Astrocyte (in vitro differentiated cells and primary cell): ENCODE measurements at regions not wholly inside any gene's neighbourhood (a gene's known extent, or its start where the extent isn't known, plus 50 kb on each side); places are given as distances from the start of the nearest gene placed in this dataset.

Experiments
- DNase-seq: peaks from one replicate; pipeline ENCODE4 v3.0.0-alpha.2; 2010; ENCODE audit warnings: low read depth
- FAIRE-seq: peaks from 2 replicates; lab custom pipeline; 2011; peaks lifted over from hg19 to GRCh38; lab: Jason Lieb, UNC
- H2AFZ ChIP-seq: 2 replicates; pipeline ENCODE4 v1.6.0; 2012; ENCODE audit warnings: low read depth, low read length, inconsistent platforms
- H3K27ac ChIP-seq: 2 replicates; pipeline ENCODE4 v1.5.1; 2011; ENCODE audit warnings: low read depth, low read length, inconsistent platforms
- H3K27me3 ChIP-seq: 2 replicates; pipeline ENCODE4 v1.6.0; 2011; ENCODE audit warnings: low read length, inconsistent platforms; ENCODE audit not compliant: insufficient read depth
- H3K36me3 ChIP-seq: 2 replicates; pipeline ENCODE4 v1.5.1; 2011; ENCODE audit warnings: low read length, inconsistent platforms; ENCODE audit not compliant: insufficient read depth
- H3K4me1 ChIP-seq: 2 replicates; pipeline ENCODE4 v1.5.1; 2011; ENCODE audit warnings: low read length, inconsistent platforms; ENCODE audit not compliant: insufficient read depth
- H3K4me2 ChIP-seq: 2 replicates; pipeline ENCODE4 v1.6.0; 2012; ENCODE audit warnings: low read length, inconsistent platforms
- H3K4me3 ChIP-seq: 2 replicates; pipeline ENCODE4 v1.5.1; 2011; ENCODE audit warnings: low read depth, mild to moderate bottlenecking, low read length, inconsistent platforms; ENCODE audit not compliant: insufficient read depth
- H3K79me2 ChIP-seq: 2 replicates; pipeline ENCODE4 v1.6.0; 2012; ENCODE audit warnings: mild to moderate bottlenecking, low read length, inconsistent platforms; ENCODE audit not compliant: insufficient read depth
- H3K9ac ChIP-seq: 2 replicates; pipeline ENCODE4 v1.6.0; 2012; ENCODE audit warnings: mild to moderate bottlenecking, low read length, inconsistent platforms
- H3K9me3 ChIP-seq: 2 replicates; pipeline ENCODE4 v1.5.1; 2012; ENCODE audit warnings: low read depth, mild to moderate bottlenecking, low read length, inconsistent platforms; ENCODE audit not compliant: insufficient read depth
- H4K20me1 ChIP-seq: 2 replicates; pipeline ENCODE4 v1.6.0; 2012; ENCODE audit warnings: low read length, inconsistent platforms; ENCODE audit not compliant: insufficient read depth
- H3K27ac Mint-ChIP-seq: one replicate; pipeline ENCODE4 v1.8.0; 2021; ENCODE audit warnings: mild to moderate bottlenecking, mixed read lengths; ENCODE audit not compliant: unreplicated experiment
- H3K27me3 Mint-ChIP-seq: one replicate; pipeline ENCODE4 v1.8.0; 2021; ENCODE audit warnings: low read depth, mixed read lengths; ENCODE audit not compliant: unreplicated experiment
- H3K36me3 Mint-ChIP-seq: one replicate; pipeline ENCODE4 v1.8.0; 2021; ENCODE audit warnings: low read depth, mixed read lengths; ENCODE audit not compliant: unreplicated experiment
- H3K4me1 Mint-ChIP-seq: one replicate; pipeline ENCODE4 v1.8.0; 2021; ENCODE audit warnings: low read depth, mixed read lengths; ENCODE audit not compliant: unreplicated experiment
- H3K4me3 Mint-ChIP-seq: one replicate; pipeline ENCODE4 v1.8.0; 2021; ENCODE audit warnings: mild to moderate bottlenecking, moderate library complexity, mixed read lengths; ENCODE audit not compliant: unreplicated experiment
- H3K9me3 Mint-ChIP-seq: one replicate; pipeline ENCODE4 v1.8.0; 2021; ENCODE audit warnings: mild to moderate bottlenecking, mixed read lengths; ENCODE audit not compliant: unreplicated experiment
- CTCF ChIP-seq: IDR thresholded peaks from 2 replicates; pipeline ENCODE4 v1.5.1; 2011; ENCODE audit warnings: low read depth, mild to moderate bottlenecking, inconsistent platforms, low read length, moderate library complexity; ENCODE audit not compliant: insufficient read depth
- EZH2 ChIP-seq: IDR thresholded peaks from 2 replicates; pipeline ENCODE4 v1.6.1; 2012; ENCODE audit warnings: mild to moderate bottlenecking, low read length, inconsistent platforms; ENCODE audit not compliant: insufficient read depth

DNA sequence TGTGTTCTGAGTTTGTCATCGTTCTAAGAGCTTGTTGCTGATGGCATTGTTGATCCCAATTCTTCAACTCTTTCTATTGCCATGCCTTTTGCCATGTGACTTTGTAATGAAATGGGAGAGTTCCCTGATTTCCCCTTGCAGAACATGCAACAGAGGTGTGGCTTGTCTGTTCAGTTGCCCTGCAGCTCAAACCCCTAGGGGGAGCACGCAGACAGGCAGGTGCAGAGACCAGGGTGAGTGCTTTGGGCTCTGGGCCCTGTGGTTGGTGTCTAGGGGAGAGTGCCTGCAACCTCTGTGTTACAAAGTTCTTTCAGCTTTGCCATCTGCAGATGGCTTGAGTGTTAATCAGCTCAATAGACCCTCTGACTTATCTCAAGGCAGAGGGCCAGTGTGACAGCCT, 332.7 kb downstream of the MID1IP1 start:
- DNase-seq = no peak
- H3K36me3 Mint-ChIP-seq = no peaks in the 10 kb centered on the region
- no peak overlapping the region for H3K4me3 Mint-ChIP-seq
- no peaks in the 10 kb centered on the region for H3K4me1 Mint-ChIP-seq
- Histone ChIP-seq H3K79me2 (no peaks in the 10 kb centered on the region), H3K9me3 (no peaks in the 10 kb centered on the region), H2AFZ (no peak overlapping the region), H4K20me1 (no peaks in the 10 kb centered on the region), H3K4me2 (no peak overlapping the region), H3K27ac (no peak overlapping the region), H3K36me3 (no peaks in the 10 kb centered on the region), H3K4me3 (no peak overlapping the region), H3K27me3 (no peaks in the 10 kb centered on the region), H3K9ac (no peak overlapping the region), H3K4me1 (no peaks in the 10 kb centered on the region)
- TF ChIP-seq EZH2 (no peak), CTCF (no peak)
- H3K27ac Mint-ChIP-seq = no peak overlapping the region
- no peaks in the 10 kb centered on the region for H3K9me3 Mint-ChIP-seq
- no peak for FAIRE-seq
- no peaks in the 10 kb centered on the region for H3K27me3 Mint-ChIP-seq

DNA sequence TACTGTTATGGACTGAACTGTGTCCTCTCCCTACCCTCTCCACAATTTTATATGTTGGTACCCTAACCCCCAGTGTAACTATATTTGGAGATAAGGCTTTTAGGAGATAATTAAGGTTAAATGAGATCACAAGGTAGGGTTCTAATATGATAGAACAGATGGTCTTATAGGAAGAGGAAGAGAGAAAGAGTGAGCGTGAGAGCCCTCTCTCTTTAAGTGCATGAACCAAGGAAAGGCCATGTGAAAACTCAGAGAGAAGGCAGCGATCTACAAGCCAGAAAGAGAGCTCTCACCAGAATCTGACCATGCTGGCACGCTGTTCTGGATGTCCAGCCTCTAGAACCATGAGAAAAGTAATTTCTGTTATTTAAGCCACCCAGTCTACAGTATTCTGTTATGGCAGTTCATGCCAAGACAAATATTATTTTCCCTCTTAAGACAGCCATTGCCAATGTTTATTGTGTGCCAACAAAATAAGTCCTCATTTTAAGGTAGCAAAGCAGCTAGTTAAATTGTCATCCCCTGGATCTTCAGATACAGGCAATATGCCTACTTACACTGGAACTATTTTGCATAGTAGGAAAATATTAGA, 336.2 kb downstream of the MID1IP1 start:
- no peaks in the 10 kb centered on the region for H3K27me3 ChIP-seq
- DNase-seq (no peak), FAIRE-seq (peak; percentile 71)
- no peaks in the 10 kb centered on the region for H3K4me1 ChIP-seq
- H2AFZ ChIP-seq = no peak overlapping the region
- H3K9me3 ChIP-seq = no peaks in the 10 kb centered on the region
- H3K27ac Mint-ChIP-seq = no peak overlapping the region
- H3K9me3 Mint-ChIP-seq = no peaks in the 10 kb centered on the region
- no peaks in the 10 kb centered on the region for H3K4me1 Mint-ChIP-seq
- H3K4me3 Mint-ChIP-seq = no peak overlapping the region
- H3K4me2 ChIP-seq = no peak overlapping the region
- no peak overlapping the region for H3K9ac ChIP-seq
- no peaks in the 10 kb centered on the region for H3K36me3 Mint-ChIP-seq
- H3K27ac ChIP-seq = no peak overlapping the region
- TF ChIP-seq EZH2 (no peak), CTCF (no peak)
- H3K27me3 Mint-ChIP-seq = no peaks in the 10 kb centered on the region
- H3K36me3 ChIP-seq = no peaks in the 10 kb centered on the region
- H4K20me1 ChIP-seq = no peaks in the 10 kb centered on the region
- H3K79me2 ChIP-seq = no peaks in the 10 kb centered on the region
- H3K4me3 ChIP-seq = no peak overlapping the region

DNA sequence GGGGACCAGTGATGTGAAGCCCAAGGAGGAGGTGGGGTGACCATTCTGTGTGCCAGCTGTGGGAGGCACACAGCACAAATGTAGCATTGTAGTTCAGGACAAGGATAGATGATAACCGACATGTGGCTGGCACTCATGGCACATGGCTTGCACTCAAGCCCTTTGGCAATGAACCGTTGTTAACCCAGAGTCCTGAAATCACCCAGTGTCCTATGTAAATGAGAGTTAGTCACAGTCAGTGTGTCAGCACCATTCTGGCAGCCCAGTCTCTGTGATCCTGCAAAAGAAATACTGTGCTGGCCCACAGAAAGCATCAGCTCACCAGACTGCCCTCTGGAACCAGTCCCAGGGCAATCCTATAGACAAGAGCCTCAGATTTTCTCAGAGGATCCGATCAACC, 339.3 kb downstream of the MID1IP1 start:
- FAIRE-seq (no peak), DNase-seq (no peak)
- Histone ChIP-seq H3K9ac (no peak overlapping the region), H3K4me1 (no peaks in the 10 kb centered on the region), H3K4me3 (no peak overlapping the region), H3K27me3 (no peaks in the 10 kb centered on the region), H3K9me3 (no peaks in the 10 kb centered on the region), H3K4me2 (no peak overlapping the region), H3K27ac (no peak overlapping the region), H3K79me2 (no peaks in the 10 kb centered on the region), H2AFZ (no peak overlapping the region), H4K20me1 (no peaks in the 10 kb centered on the region), H3K36me3 (no peaks in the 10 kb centered on the region)
- Mint-ChIP-seq H3K27me3 (peaks cover 13% of the 10 kb centered on the region), H3K36me3 (no peaks in the 10 kb centered on the region), H3K9me3 (peaks cover 2% of the 10 kb centered on the region), H3K4me1 (peaks cover 2% of the 10 kb centered on the region), H3K4me3 (no peak overlapping the region), H3K27ac (no peak overlapping the region)
- TF ChIP-seq EZH2 = no peak
